Sciatic nerve (tissue), 2 donors: ENCODE measurements at regions not wholly inside any gene's neighbourhood (a gene's known extent, or its start where the extent isn't known, plus 50 kb on each side); places are given as distances from the start of the nearest gene placed in this dataset.

Source experiments
- ATAC-seq: fragments of 200-7000 bp; cut with Tn5 transposase; one replicate; pipeline ENCODE4 v1.9.1; 2020; ENCODE audit warnings: mild to moderate bottlenecking, moderate library complexity
- DNase-seq: peaks from one replicate; pipeline ENCODE4 v3.0.0-alpha.2; 2020; ENCODE audit warnings: low spot score
- intact Hi-C: fragments of 100-400 bp; cut with DNase I; formaldehyde crosslinking; loops from one replicate; pipeline ENCODE4 v1.14.2; 2022
- donor health status: DM: no; HTN: no; CAD: no.
- donor health status: DM: no; HTN: no; CAD: no.

DNA sequence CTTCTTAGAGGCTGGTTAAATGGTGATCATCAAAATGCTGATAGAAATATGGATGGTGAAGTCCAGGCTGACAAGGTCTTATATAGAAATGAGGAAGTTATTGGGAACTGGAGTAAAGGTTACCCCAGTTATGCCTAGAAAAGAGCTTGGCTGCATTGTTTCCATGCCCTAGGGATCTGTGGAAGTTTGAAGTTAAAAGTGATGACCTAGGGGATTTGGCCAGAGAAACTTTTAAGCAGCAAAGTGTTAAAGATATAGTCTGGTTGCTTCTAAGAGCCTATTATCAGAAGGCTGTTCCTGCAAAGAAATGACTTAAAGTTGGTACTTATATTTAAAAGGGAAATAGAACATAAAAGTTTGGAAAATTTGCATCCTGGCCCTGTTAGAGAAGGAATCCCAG lies 200.3 kb downstream of the ICE1 start:
- DNase-seq (no peak), ATAC-seq (no peak)
- intact Hi-C loops: no loop called here

- no peak for ATAC-seq
- intact Hi-C loops: no loop called here
- no peak for DNase-seq
Measured at GRCh38 chr5:5619546-5619945, 197.1 kb downstream of the ICE1 start.

- no peak for ATAC-seq
- intact Hi-C loops: no loop called here
- no peak for DNase-seq
Measured at GRCh38 chr5:5617024-5617423, 194.5 kb downstream of the ICE1 start.

DNA sequence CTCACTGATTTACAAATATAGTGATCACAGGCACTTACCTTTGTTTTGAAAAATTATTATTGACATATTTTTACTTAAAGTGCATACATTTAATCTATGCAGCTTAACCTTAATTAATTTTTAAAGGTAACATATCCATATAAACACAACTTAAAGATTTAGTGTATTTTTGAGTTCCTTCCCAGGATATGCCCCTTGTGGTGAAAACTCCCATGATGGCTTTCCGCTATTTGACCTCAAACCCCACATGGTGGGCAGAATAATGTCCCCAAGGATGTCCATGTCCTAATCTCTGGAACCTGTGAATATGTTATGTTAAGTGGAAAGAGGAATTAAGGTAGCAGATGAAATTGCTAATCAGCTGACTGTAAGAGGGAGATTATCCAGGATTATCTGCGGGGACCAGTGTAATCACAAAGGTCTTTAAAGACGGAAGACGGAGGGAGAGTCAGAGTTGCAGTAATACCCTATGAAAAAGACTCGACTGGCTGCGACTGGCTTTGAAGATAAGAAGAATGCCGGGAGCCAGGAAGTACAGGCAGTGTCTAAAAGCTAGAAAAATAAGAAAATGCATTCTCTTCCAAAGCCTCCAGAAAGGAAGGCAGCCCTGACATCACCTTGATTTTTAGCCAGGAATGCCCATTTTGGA lies 193.9 kb downstream of the ICE1 start:
- ATAC-seq (no peak), DNase-seq (no peak)
- intact Hi-C loops: no loop called here

GRCh38 chr5:5615569-5615968 lies 193.1 kb downstream of the ICE1 start:
- intact Hi-C loops: no loop called here
- DNase-seq: no peak

DNA sequence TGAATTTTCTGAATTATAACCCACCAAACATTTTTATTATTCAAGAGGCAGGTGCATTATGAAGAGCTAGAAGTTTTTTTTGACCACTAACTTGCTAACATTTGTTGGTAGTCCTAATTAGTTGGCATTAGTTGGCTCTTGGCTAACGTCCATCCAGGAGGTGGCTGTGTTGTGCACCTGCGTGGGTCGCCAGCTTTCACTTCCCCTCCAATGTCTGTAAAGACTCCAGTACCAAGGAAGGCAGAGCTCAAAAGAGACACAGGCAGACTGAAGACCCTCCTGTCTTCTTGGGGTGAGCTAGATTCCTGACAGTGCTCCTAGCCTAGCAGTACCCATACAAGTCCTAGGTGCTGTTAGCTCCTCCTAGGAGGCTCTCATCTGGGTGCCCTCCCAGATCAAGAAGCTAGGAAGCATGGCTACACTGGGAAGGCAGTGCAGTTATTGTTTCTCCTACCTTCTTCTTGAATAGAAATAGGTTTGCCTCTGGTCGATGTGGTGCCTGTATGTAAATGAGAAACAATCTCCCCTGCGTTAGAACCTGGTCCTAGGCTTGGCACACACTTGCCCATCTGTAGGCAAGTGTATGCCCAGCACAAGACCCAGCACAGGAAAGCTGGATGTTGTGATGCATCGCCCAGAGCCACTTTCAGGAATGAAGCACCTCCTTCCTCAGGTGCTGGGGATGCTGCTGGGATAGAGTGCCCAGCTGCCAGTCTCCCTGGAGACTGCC lies 190.9 kb downstream of the ICE1 start:
- ATAC-seq (no peak), DNase-seq (no peak)
- intact Hi-C loops: no loop called here

More at GRCh38 chr5:5615569-5615968, 193.1 kb downstream of the ICE1 start:
- no peak for ATAC-seq

DNA sequence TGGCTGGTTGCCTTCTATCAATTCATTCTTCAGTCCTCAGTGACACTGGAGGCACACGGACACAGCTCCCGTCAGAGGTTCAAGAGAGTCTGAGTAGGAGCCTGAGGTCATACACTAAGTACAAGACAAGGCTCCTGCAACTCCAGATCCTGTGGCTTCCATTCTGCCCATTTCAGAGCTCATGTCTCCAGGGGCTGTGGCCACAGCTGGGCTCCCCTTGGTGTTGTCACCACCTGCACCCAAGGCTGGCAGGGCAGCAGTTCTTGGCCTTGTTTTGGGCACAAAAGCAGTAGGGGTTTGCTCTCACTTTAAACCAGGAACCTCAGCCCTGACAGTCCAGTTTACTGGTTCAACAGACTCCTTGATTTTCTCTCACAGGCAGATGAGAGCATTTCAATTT lies 189.6 kb downstream of the ICE1 start:
- DNase-seq (no peak), ATAC-seq (no peak)
- intact Hi-C loops: no loop called here

DNA sequence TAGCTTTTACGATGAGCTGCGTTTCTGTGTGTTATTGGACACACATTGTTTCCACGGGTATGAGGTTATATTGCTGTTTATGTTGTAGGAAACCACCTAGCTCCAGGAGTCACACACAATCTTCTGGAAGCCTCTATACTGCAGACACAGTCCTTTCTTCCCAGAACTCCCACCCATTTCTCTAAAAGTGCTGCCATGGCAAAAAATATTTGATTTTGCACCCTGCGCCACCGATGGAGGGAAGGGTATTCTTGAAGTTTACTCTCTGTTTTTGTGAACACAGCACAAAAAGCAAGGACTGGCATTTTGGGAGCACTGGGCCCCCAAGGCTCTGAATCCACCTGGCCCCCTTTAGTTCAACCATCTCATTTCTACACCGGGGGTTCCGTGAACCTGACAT lies 187.5 kb downstream of the ICE1 start:
- intact Hi-C loops: no loop called here
- DNase-seq (no peak), ATAC-seq (no peak)

GRCh38 chr5:5605170-5605764 lies 182.8 kb downstream of the ICE1 start:
- ATAC-seq: no peak
- no peak for DNase-seq
- intact Hi-C loops: no loop called here

GRCh38 chr5:5602554-5602953 lies 180.1 kb downstream of the ICE1 start:
- DNase-seq (no peak), ATAC-seq (no peak)
- intact Hi-C loops: no loop called here

- intact Hi-C loops: no loop called here
- ATAC-seq: no peak
- DNase-seq: no peak
Measured at GRCh38 chr5:5598547-5599113, 176.2 kb downstream of the ICE1 start.

DNA sequence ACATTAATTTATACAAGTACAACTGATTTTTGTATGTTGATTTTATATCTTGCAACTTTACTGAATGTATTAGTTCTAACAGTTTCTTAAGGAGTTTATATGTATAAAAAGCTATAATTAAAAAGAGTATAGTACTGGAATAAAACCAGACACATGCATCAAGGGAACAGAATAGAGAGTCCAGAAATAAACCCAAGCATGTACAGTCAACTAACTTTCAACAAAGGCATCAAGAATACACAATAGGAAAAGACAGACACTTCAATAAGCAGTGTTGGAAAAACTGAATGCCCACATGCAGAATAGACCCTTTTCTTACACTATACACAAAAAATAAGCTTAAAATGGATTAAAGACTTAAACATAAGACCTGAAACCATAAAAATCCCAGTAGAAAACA lies 170.9 kb downstream of the ICE1 start:
- intact Hi-C loops: no loop called here
- ATAC-seq: no peak

DNA sequence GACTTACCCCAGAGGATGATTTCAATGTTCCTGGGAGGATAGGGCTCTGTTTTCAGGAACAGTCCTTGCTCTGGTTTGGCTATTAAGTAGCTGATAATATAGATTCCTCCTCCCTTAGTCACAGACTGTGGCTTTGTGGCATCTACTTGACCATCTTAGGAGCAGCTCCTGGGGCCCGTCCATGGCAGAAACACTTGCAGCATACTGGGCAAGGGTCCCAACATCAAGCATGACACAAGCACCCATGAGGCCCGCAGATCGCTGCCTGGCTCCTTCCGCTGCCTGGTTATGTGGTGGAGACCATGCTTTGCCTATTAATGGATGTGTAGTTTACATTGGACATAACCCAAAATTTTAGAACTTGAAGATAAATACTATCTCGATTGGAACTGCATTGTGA lies 170.1 kb downstream of the ICE1 start:
- no peak for ATAC-seq

More for the DNA sequence above, 170.9 kb downstream of the ICE1 start:
- no peak for DNase-seq

GRCh38 chr5:5591567-5591966 lies 169.1 kb downstream of the ICE1 start:
- no peak for DNase-seq
- ATAC-seq: no peak
- intact Hi-C loops: no loop called here

More for the DNA sequence above, 170.1 kb downstream of the ICE1 start:
- intact Hi-C loops: no loop called here
- no peak for DNase-seq

- no peak for DNase-seq
- ATAC-seq: no peak
- intact Hi-C loops: no loop called here
Measured at GRCh38 chr5:5589857-5590256, 167.4 kb downstream of the ICE1 start.

- ATAC-seq (no peak), DNase-seq (no peak)
- intact Hi-C loops: no loop called here
Measured at GRCh38 chr5:5588887-5589826, 166.7 kb downstream of the ICE1 start.

DNA sequence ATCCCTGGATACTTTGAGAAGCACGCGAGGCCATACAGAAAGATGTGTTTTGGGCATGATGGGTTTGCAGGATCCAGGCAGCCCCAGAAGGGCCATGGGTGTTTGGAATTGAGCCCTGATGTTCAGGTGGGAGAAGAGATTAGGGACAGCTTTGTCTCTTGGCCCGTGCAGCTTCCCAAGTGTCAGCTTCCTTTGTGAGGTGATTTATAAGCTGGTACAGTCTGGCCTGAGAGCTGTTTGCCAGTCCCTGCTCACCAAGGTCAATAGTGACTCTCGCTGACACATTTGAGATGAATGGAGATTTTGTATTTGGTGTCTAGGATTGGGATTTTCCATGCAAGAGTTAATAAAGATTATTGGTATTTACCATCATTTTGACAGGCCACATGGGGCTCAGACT lies 165.9 kb downstream of the ICE1 start:
- DNase-seq (no peak), ATAC-seq (no peak)
- intact Hi-C loops: no loop called here

DNA sequence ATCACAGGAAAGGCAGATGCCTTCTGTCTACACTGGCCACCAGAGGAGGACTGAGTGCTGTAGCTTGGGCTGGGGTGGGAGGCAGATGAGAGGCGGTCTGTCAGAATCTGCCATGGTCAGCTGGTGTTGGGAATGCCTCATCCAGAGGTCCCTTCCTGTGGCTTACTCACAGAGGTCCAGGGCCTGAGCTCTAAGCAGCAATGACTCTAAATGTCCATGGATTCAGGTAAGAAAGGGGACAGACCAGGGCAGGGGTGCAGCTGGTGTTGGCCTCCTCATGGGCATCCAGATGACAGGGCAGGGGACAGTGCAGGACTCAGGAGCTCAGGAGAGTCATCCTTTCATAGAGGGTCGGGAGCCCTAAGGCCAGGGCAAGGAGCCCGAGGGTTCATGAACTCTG lies 165.0 kb downstream of the ICE1 start:
- DNase-seq: no peak
- no peak for ATAC-seq
- intact Hi-C loops: no loop called here

- DNase-seq (no peak), ATAC-seq (no peak)
- intact Hi-C loops: no loop called here
Measured at GRCh38 chr5:5586721-5587120, 164.2 kb downstream of the ICE1 start.
